A549 (cell line): ENCODE measurements at regions not wholly inside any gene's neighbourhood (a gene's known extent, or its start where the extent isn't known, plus 50 kb on each side); places are given as distances from the start of the nearest gene placed in this dataset.

Experiments used
- ATAC-seq, 2 experiments: fragments of 200-7000 bp in 1 of 2; fragments of >200 bp in 1 of 2; cut with Nextera tagmentation in 1 of 2; cut with Tn5 transposase in 1 of 2; 3 replicates each; pipeline versions ENCODE4 v1.8.0 to v1.9.1; 2018 to 2020; ENCODE audit warnings: mild to moderate bottlenecking in 1 of 2, moderate library complexity in 1 of 2
- CTCF ChIA-PET: fragments of 300-600 bp; sonication (Branson Sonifier 250); formaldehyde crosslinking; extraction: SDS; loops from one replicate; lab custom pipeline; 2021; ENCODE audit warnings: antibody characterized with exemption, inconsistent platforms; lab: Yijun Ruan, JAX
- POLR2A ChIA-PET: fragments of 350-600 bp; formaldehyde crosslinking; extraction: SDS; loops from one replicate; lab custom pipeline; 2021; ENCODE audit warnings: antibody characterized with exemption, inconsistent platforms; lab: Yijun Ruan, JAX
- DNase-seq, 2 experiments: peaks; one replicate each; pipeline versions ENCODE4 v3.0.0 to v3.0.0-alpha.2; 2011 to 2016; ENCODE audit warnings: low read depth in 1 of 2, low spot score in 1 of 2
- FAIRE-seq: peaks from 2 replicates; lab custom pipeline; 2011; peaks lifted over from hg19 to GRCh38; lab: Jason Lieb, UNC
- H3K27ac ChIP-seq, 2 experiments: fragments of >200 bp; sonication (Bioruptor Twin); formaldehyde crosslinking; 3 replicates each; pipeline ENCODE4 v1.5.1; 2016 to 2017
- H3K4me1 ChIP-seq: fragments of >200 bp; sonication (Bioruptor Twin); formaldehyde crosslinking; 3 replicates; pipeline ENCODE4 v1.6.1; 2016
- H3K4me2 ChIP-seq: fragments of >200 bp; sonication (Bioruptor Twin); formaldehyde crosslinking; 3 replicates; pipeline ENCODE4 v1.6.1; 2016
- H3K4me3 ChIP-seq: fragments of >200 bp; sonication (Bioruptor Twin); formaldehyde crosslinking; 3 replicates; pipeline ENCODE4 v1.5.1; 2016
- H3K9me3 ChIP-seq: fragments of >200 bp; sonication (Bioruptor Twin); formaldehyde crosslinking; 3 replicates; pipeline ENCODE4 v1.6.1; 2016
- CEBPB ChIP-seq, 2 experiments: fragments of >200 bp in 1 of 2; sonication (Bioruptor Twin) in 1 of 2; formaldehyde crosslinking in 1 of 2; IDR thresholded peaks; 2 replicates each; pipeline ENCODE4 v1.6.1; 2012 to 2016
- CHD4 ChIP-seq: fragments of 200-600 bp; sonication (generic); IDR thresholded peaks from 2 replicates; pipeline ENCODE4 v1.6.1; 2016; ENCODE audit warnings: antibody characterized with exemption, mild to moderate bottlenecking, borderline replicate concordance
- EHF ChIP-seq: fragments of 250-450 bp; sonication (Bioruptor Pico); IDR thresholded peaks from 2 replicates; pipeline ENCODE4 v1.5.0; 2020; ENCODE audit warnings: mild to moderate bottlenecking
- EHMT2 ChIP-seq: fragments of 200-600 bp; sonication (generic); IDR thresholded peaks from 2 replicates; pipeline ENCODE4 v1.6.1; 2016; ENCODE audit warnings: antibody characterized with exemption, low read depth, mild to moderate bottlenecking, moderate library complexity
- EP300 ChIP-seq, 2 experiments: fragments of >200 bp; sonication (Bioruptor Twin); formaldehyde crosslinking; IDR thresholded peaks; 2 replicates in 1 of 2; 3 replicates in 1 of 2; pipeline ENCODE4 v1.6.1; 2016 to 2017
- FOSB ChIP-seq: fragments of 250-450 bp; sonication (Bioruptor Pico); IDR thresholded peaks from 2 replicates; pipeline ENCODE4 v1.5.0; 2020; ENCODE audit warnings: mild to moderate bottlenecking, moderate library complexity
- GATA3 ChIP-seq: IDR thresholded peaks from 2 replicates; pipeline ENCODE4 v1.6.1; 2012; ENCODE audit warnings: borderline replicate concordance
- HDAC2 ChIP-seq: fragments of 200-600 bp; sonication (generic); IDR thresholded peaks from 2 replicates; pipeline ENCODE4 v1.6.1; 2016
- HOXA7 ChIP-seq: fragments of 250-450 bp; sonication (Bioruptor Pico); IDR thresholded peaks from 2 replicates; pipeline ENCODE4 v1.5.0; 2020; ENCODE audit warnings: mild to moderate bottlenecking, moderate library complexity
- HOXB5 ChIP-seq: fragments of 250-450 bp; sonication (Bioruptor Pico); IDR thresholded peaks from 2 replicates; pipeline ENCODE4 v1.5.0; 2020; ENCODE audit warnings: mild to moderate bottlenecking, moderate library complexity
- JUN ChIP-seq, 2 experiments: fragments of >200 bp; sonication (Bioruptor Twin); formaldehyde crosslinking; IDR thresholded peaks; 2 replicates in 1 of 2; 3 replicates in 1 of 2; pipeline ENCODE4 v1.6.1; 2016 to 2017
- KDM1A ChIP-seq: fragments of 200-600 bp; sonication (generic); IDR thresholded peaks from 2 replicates; pipeline ENCODE4 v1.6.1; 2016; ENCODE audit warnings: low read depth, mild to moderate bottlenecking
- MAFK ChIP-seq: fragments of 450-650 bp; IDR thresholded peaks from 2 replicates; pipeline ENCODE4 v1.6.1; 2014; ENCODE audit not compliant: partially characterized antibody
- MAX ChIP-seq: IDR thresholded peaks from 2 replicates; pipeline ENCODE4 v1.6.1; 2012
- MYC ChIP-seq: IDR thresholded peaks from 2 replicates; pipeline ENCODE4 v1.6.1; 2012; ENCODE audit warnings: mild to moderate bottlenecking, inconsistent platforms, low read length, improper control_type of control experiment, borderline replicate concordance
- PHF8 ChIP-seq: fragments of 200-600 bp; sonication (generic); IDR thresholded peaks from 2 replicates; pipeline ENCODE4 v1.6.1; 2016; ENCODE audit warnings: low read depth, mild to moderate bottlenecking, antibody characterized with exemption, moderate library complexity, borderline replicate concordance
- RARB ChIP-seq: fragments of 250-450 bp; sonication (Bioruptor Pico); IDR thresholded peaks from 2 replicates; pipeline ENCODE4 v1.8.0; 2021; ENCODE audit warnings: mild to moderate bottlenecking, moderate library complexity
- REST ChIP-seq: fragments of 200-600 bp; sonication (generic); IDR thresholded peaks from 2 replicates; pipeline ENCODE4 v1.6.1; 2016; ENCODE audit warnings: antibody characterized with exemption, mild to moderate bottlenecking, moderate library complexity
- RNF2 ChIP-seq: fragments of 200-600 bp; sonication (generic); IDR thresholded peaks from 2 replicates; pipeline ENCODE4 v1.6.1; 2016; ENCODE audit warnings: low read depth, mild to moderate bottlenecking, antibody characterized with exemption, moderate library complexity, borderline replicate concordance
- SMC3 ChIP-seq: fragments of >200 bp; sonication (Bioruptor Twin); formaldehyde crosslinking; IDR thresholded peaks from 3 replicates; pipeline ENCODE4 v1.6.1; 2018; ENCODE audit warnings: inconsistent platforms
- TFCP2L1 ChIP-seq: fragments of 250-450 bp; sonication (Bioruptor Pico); IDR thresholded peaks from 2 replicates; pipeline ENCODE4 v1.5.0; 2021; ENCODE audit warnings: mild to moderate bottlenecking
- TP53 ChIP-seq: fragments of 250-450 bp; sonication (Bioruptor Pico); IDR thresholded peaks from 2 replicates; pipeline ENCODE4 v1.5.0; 2021; ENCODE audit warnings: mild to moderate bottlenecking, moderate library complexity
- USF2 ChIP-seq: fragments of 450-650 bp; IDR thresholded peaks from 2 replicates; pipeline ENCODE4 v1.6.1; 2014; ENCODE audit warnings: antibody characterized with exemption
- ZFP36 ChIP-seq: fragments of 450-650 bp; IDR thresholded peaks from 2 replicates; pipeline ENCODE4 v1.6.1; 2014; ENCODE audit warnings: borderline replicate concordance; ENCODE audit not compliant: partially characterized antibody
- ZSCAN20 ChIP-seq: fragments of 250-450 bp; sonication (Bioruptor Pico); IDR thresholded peaks from 2 replicates; pipeline ENCODE4 v1.8.0; 2022; ENCODE audit warnings: mild to moderate bottlenecking, moderate library complexity
- WGBS: methylation state at CpG from one replicate; pipeline ENCODE4 v1.1.6; 2017; ENCODE audit errors: missing lambda C conversion rate; 5-methylcytosine and 5-hydroxymethylcytosine counted together
- TF ChIP-seq, protein P1 (sequence below): fragments of 150-350 bp; IDR thresholded peaks from 2 replicates; pipeline ENCODE4 v1.6.1; 2014; ENCODE audit warnings: low read depth, mild to moderate bottlenecking, low read length

GRCh38 chr5:57683036-57683630, 200.5 kb upstream of the ACTBL2 start:
- no peak overlapping the region for H3K4me3 ChIP-seq
- no peak overlapping the region for H3K4me2 ChIP-seq
- no peak for DNase-seq
- WGBS: 86% methylated on average over 2 of the region's 2 CpGs
- ChIA-PET CTCF (interaction anchor here (1.5 to 2.1 kb wide), 3 partner anchors 8 to 58 kb away, joined by 3 to 6 read pairs (median 4); no protein-coding TSS in a partner anchor), POLR2A (no interaction called here)
- TF ChIP-seq TP53 (no peak), EP300 (IDR thresholded peaks at IDR 0.05) (no peak), HOXB5 (CRISPR knock-in tag) (no peak), REST (no peak), PHF8 (no peak), JUN (IDR thresholded peaks at IDR 0.05) (no peak), ZSCAN20 (CRISPR knock-in tag) (no peak), ZFP36 (no peak), USF2 (no peak), MAFK (no peak), RARB (CRISPR knock-in tag) (no peak), CEBPB (IDR thresholded peaks at IDR 0.05) (no peak), EHMT2 (no peak), CHD4 (no peak), MAX (no peak)
- TF ChIP-seq, protein P1, sequence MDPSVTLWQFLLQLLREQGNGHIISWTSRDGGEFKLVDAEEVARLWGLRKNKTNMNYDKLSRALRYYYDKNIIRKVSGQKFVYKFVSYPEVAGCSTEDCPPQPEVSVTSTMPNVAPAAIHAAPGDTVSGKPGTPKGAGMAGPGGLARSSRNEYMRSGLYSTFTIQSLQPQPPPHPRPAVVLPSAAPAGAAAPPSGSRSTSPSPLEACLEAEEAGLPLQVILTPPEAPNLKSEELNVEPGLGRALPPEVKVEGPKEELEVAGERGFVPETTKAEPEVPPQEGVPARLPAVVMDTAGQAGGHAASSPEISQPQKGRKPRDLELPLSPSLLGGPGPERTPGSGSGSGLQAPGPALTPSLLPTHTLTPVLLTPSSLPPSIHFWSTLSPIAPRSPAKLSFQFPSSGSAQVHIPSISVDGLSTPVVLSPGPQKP: no peak
- H3K9me3 ChIP-seq: no peaks in the 10 kb centered on the region
- no peak overlapping the region for H3K27ac ChIP-seq
- H3K4me1 ChIP-seq: peaks cover 8% of the 10 kb centered on the region
- FAIRE-seq: no peak
- no peak for ATAC-seq

DNA sequence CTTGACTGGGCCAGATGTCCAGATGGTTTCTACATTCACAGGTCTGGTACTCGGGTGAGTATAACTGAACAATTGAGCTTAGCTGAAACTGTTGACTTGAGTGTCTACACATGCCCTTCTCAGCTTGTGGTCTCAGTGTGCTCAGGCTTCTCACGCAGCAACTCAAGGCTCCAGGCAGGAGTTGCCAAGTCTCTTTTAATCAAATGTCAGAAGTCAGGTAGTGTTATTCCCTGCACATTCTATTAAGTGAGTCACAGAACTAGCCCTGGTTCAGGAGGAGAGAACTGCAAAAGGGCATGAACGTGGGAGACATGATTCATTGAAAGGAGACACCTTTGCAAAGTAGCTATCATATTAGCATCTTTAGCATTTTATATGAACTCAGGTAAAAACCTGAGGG, 199.3 kb upstream of the ACTBL2 start:
- FAIRE-seq: no peak
- H3K4me3 ChIP-seq: no peak overlapping the region
- ChIA-PET CTCF (interaction anchor here (2.1 kb wide), 1 partner anchor 12 kb away, joined by 6 read pairs; no protein-coding TSS in a partner anchor), POLR2A (no interaction called here)
- 63% methylated on average over 3 of the region's 3 CpGs for WGBS
- H3K4me2 ChIP-seq: no peak overlapping the region
- peaks cover 8% of the 10 kb centered on the region for H3K4me1 ChIP-seq
- no peak for DNase-seq
- no peak for TF ChIP-seq RNF2
- ATAC-seq: no peak
- no peaks in the 10 kb centered on the region for H3K9me3 ChIP-seq
- 0 out of 6 replicates have a peak overlapping the region, but pooled peaks of 1 of the 2 experiments have one; percentile 18 for H3K27ac ChIP-seq

GRCh38 chr5:57680686-57681085, 198.1 kb upstream of the ACTBL2 start:
- no peaks in the 10 kb centered on the region for H3K9me3 ChIP-seq
- H3K4me3 ChIP-seq: no peak overlapping the region
- H3K4me1 ChIP-seq: peaks cover 8% of the 10 kb centered on the region
- ChIA-PET POLR2A (no interaction called here), CTCF (no interaction called here)
- no peak overlapping the region for H3K4me2 ChIP-seq
- no peak for ATAC-seq
- no peak for DNase-seq
- H3K27ac ChIP-seq: no peak overlapping the region
- FAIRE-seq: no peak
- WGBS: 89% methylated on average over 1 of the region's 1 CpG
- TF ChIP-seq HDAC2 (no peak), HOXA7 (CRISPR knock-in tag) (no peak), KDM1A (no peak), FOSB (CRISPR knock-in tag) (no peak), MYC (no peak), MAX (no peak), TFCP2L1 (no peak), SMC3 (no peak), EHF (CRISPR knock-in tag) (no peak), GATA3 (no peak), TP53 (no peak), PHF8 (no peak)
